GM19239 (cell line): ENCODE measurements at regions not wholly inside any gene's neighbourhood (a gene's known extent, or its start where the extent isn't known, plus 50 kb on each side); places are given as distances from the start of the nearest gene placed in this dataset.

Source experiments
- DNase-seq: peaks from one replicate; pipeline ENCODE4 v3.0.0; 2011; ENCODE audit warnings: low spot score; ENCODE audit not compliant: insufficient read length
- FAIRE-seq: peaks from 2 replicates; lab custom pipeline; 2011; peaks lifted over from hg19 to GRCh38; lab: Jason Lieb, UNC

- DNase-seq: no peak
- FAIRE-seq: no peak
Observed at GRCh38 chr5:2047341-2047927, 164.7 kb upstream of the IRX4 start.

GRCh38 chr5:2044041-2044440 lies 161.3 kb upstream of the IRX4 start:
- FAIRE-seq (no peak), DNase-seq (no peak)

- FAIRE-seq (no peak), DNase-seq (no peak)
Observed at GRCh38 chr5:2039180-2039531, 156.4 kb upstream of the IRX4 start.

DNA sequence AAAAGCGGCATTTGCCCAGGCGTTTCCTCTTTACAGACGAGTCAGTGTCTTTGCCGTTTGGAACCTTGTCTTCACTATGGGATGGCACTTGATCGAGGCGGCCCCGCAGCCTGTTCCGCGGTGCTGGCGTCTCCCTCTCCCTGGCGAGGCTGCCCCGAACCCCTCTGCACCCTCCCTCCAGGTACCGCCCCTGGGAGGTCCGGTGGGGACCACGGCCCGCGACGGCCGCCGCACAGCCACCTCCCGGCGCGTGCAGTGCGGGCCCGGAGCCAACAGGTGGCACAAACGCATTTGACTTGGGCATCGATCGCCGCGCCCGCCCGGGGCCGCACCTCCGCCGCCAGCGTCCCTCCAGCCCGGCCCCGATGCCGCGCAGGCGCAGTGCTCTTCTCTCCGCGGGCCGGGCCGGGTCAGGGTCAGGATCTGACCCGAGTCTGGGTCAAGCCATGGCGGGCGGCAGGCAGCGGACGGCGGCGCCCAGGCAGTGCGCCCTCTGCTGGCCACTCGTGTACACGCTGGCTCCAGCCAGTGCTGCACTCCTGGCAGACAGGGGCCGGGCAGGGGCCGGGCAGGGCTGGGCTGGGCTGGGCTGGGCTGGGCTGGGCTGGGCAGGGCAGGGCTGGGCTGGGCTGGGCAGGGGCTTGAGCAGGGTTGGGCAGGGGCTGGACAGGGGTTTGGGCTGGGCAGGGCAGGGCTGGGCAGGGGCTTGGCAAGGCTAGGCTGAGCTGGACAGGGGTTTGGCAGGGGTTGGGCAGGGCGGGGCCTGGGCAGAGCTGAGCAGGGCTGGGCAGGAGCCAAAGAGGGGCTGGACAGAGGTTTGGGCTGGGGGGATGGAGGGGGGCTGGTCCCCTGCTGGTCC lies 155.8 kb upstream of the IRX4 start:
- FAIRE-seq (no peak), DNase-seq (peak; percentile 90)

DNA sequence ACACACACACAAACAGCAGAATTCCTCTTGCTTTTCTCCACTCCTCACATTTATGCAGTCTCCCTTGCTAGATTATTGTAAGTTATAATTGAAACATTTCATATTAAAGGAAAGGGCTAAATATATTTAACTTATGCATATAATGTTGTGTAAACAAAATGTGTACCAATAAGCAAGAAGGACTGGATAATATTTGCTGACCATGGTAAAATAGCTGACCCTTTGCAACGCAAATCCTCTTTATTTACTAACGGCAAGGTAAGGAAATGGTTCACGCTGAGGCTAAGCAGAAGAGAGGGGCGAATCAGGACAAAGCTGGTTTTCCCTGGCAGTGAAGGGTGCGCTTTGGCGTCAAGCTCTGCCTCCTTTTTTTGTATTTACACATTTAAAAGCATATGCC lies 154.2 kb upstream of the IRX4 start:
- DNase-seq: no peak
- no peak for FAIRE-seq

GRCh38 chr5:2032432-2032831 lies 149.7 kb upstream of the IRX4 start:
- no peak for FAIRE-seq
- DNase-seq: no peak

DNA sequence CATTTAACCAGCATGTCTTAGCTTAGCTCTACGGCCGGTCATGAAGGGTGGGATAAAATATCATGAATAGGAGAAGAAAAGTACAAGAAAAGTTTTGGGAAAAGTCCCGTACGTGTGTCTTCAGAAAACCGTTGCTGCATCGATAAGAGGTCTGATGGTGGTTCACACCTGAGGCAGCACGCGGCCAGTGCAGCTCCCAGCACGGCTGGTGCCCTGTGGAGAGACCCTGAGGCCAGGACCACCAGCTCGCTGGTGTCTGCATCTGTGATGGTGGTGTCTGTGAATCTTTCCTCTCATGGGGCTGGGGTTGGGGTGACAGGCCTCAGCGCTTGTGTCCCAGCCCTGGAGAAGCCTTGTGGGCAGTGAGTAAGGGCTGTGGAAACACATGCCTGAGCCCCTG lies 148.9 kb upstream of the IRX4 start:
- FAIRE-seq: no peak
- DNase-seq: no peak

GRCh38 chr5:2030131-2030530 lies 147.4 kb upstream of the IRX4 start:
- FAIRE-seq (no peak), DNase-seq (no peak)

- FAIRE-seq: no peak
- DNase-seq: no peak
Observed at GRCh38 chr5:2029206-2029605, 146.5 kb upstream of the IRX4 start.

DNA sequence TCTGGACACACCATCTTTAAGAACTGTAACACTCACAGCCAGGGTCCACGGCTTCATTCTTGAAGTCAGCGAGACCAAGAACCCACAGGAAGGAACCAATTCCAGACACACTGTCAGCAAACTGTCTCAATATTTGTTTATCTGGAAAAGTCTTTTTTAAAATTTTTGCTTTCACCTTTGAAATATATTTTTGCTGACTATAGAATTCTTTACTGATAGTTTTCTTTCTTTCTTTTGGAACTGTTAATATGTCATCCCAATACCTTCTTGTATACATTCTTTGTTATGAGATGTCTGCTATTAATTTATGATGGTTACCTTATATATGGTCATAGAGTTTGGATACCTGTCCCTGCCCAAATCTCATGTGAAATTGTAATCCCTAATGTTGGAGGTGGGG lies 145.1 kb upstream of the IRX4 start:
- FAIRE-seq (no peak), DNase-seq (no peak)

DNA sequence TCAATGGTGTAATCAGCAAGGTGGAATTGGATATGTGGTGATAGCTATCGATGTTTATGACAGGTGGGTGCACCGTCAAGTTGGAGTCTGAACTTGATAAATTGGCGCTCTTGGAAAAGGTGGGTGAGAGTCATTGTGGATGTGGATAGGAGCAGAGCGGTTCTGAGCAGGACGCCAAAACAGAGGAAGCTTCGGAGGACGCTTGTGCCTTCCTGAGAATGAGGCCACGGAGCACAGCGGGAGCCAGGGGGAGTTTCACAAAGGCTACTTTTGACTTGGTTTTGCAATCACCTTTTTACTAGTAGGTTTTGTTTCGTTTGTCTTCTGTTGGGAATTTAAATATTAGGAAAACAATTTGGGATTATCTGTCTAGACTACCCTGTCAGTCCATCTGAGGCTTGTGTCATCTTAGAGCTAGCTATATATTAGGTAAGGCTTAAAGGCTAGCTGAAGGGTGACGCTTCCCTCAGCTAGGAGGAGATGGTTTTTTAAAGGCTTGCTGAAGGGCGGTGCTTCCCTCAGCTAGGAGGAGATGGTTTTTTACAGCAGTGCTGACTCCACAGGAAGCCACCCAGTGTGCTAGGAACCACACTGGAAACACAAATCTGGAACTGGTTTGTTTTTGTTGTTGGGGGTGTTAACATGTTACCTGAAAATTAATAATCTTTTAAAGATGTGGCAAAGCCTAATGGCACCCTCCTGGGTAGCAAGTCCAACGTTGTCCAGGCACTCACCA lies 142.4 kb upstream of the IRX4 start:
- no peak for FAIRE-seq
- no peak for DNase-seq

DNA sequence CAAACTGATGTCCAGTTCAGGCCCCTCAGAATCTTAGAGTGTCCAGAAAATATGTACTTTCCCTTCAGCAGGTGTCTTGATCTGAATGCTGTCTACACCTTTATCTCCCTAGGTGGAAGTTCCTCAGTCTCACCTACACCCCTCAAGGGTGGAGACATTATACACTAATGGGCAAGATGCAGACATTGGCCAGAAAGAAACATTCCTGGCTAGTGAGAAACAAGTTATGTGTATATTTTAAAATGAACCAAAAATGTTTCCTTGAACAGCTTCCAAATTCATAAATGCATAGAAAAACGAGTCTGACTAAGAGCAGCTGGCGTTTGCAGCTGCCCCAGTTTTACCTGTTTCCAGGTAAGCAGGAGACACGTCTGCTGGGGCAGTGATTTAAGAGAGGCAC lies 140.5 kb upstream of the IRX4 start:
- FAIRE-seq: no peak
- no peak for DNase-seq

- DNase-seq (no peak), FAIRE-seq (no peak)
Observed at GRCh38 chr5:2022436-2022835, 139.7 kb upstream of the IRX4 start.

- no peak for DNase-seq
- no peak for FAIRE-seq
Observed at GRCh38 chr5:2021484-2022176, 138.9 kb upstream of the IRX4 start.

- no peak for FAIRE-seq
Observed at GRCh38 chr5:2020730-2021129, 138.0 kb upstream of the IRX4 start.

GRCh38 chr5:2019716-2020115 lies 137.0 kb upstream of the IRX4 start:
- DNase-seq (no peak), FAIRE-seq (no peak)

More at GRCh38 chr5:2020730-2021129, 138.0 kb upstream of the IRX4 start:
- DNase-seq: no peak

- DNase-seq (no peak), FAIRE-seq (no peak)
Observed at GRCh38 chr5:2018390-2018724, 135.6 kb upstream of the IRX4 start.

DNA sequence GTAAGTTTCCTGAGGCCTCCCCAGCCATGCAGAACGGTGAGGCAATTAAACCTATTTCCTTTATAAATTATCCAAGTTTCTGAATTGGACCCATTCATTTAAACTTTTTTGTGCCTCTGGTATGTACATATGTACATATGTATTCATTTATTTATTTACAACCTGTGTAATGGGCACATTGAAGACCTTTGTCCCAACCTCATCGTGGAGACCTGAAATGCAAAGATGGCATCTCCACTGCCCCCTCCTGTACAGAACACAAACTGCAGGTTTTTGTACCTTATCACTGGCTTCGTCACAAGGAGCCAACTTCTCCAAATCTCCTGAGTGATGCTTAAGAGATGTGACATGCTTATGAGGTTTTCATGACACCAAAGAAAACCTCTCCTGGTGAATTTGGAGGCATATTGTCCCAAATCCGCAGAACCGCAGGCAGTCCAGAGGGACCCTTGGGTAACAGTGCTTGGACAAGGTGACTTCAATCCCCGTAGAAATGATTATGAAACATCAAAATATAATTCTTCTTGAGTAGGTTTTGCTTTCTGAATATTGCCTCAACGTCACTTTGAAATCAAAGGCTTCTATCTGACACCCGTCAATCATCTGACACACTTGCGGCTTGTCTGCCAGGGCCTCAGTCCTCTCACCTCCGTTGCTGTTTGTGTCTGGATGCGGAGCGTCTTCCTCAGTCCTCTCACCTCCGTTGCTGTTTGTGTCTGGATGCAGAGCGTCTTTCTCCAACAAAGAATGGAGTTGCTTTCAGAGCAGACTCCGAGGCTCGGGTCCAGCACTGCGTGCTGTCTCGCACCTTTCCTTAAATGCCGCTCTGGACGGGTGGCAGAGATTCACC lies 135.0 kb upstream of the IRX4 start:
- FAIRE-seq (peak; percentile 83), DNase-seq (peak; percentile 36)

DNA sequence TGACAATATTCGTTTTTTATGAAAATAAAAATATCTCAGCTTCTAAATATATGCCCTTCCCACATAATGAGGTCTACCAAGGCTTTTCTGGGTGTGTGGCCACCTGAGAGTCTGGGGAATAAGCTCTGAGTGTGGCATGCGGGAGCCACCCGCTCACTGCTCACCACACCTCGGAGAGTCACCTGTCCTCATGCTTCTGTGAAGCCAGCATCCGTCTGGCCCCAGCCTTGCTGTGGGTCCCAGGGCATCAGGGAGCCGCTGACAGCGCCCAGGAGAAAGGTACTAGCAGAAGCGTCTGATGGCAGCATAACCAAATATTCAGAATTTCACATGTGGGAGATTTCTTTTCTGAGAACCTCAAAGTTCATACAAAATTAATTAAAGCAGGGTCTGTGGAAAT lies 133.2 kb upstream of the IRX4 start:
- DNase-seq (no peak), FAIRE-seq (no peak)
